ENCODE measurements at regions not wholly inside any gene's neighbourhood (a gene's known extent, or its start where the extent isn't known, plus 50 kb on each side); places are given as distances from the start of the nearest gene placed in this dataset.

- no peak for TF ChIP-seq CTCF (IDR thresholded peaks at IDR 0.05)
- no peak for TF ChIP-seq POLR2A (IDR thresholded peaks at IDR 0.05)
- TF ChIP-seq EP300 (IDR thresholded peaks at IDR 0.05), result no peak
These were observed 190.2 kb upstream of the CNOT2 start for GRCh38 chr12:70052931-70053497.
